SKM-1 (cell line): ENCODE measurements at regions not wholly inside any gene's neighbourhood (a gene's known extent, or its start where the extent isn't known, plus 50 kb on each side); places are given as distances from the start of the nearest gene placed in this dataset.
"Not testable (repeated sequence)": the region's sequence is repeated elsewhere in the genome, so short reads cannot be mapped to it uniquely, and the experiment has no call there.

Source experiments
- DNase-seq: peaks from one replicate; lab custom pipeline; 2025; ENCODE audit not compliant: unreplicated experiment; lab: John Stamatoyannopoulos, UW

GRCh38 chr1:242738702-242739645 is 214.5 kb upstream of the PLD5 start:
- no peak for DNase-seq

GRCh38 chr1:242736611-242737010 is 212.1 kb upstream of the PLD5 start:
- DNase-seq = no peak

GRCh38 chr1:242735323-242735722 is 210.8 kb upstream of the PLD5 start:
- no peak for DNase-seq

- DNase-seq = no peak
Measured at GRCh38 chr1:242731446-242731845, 206.9 kb upstream of the PLD5 start.

- DNase-seq = no peak
Measured at GRCh38 chr1:242728696-242729095, 204.2 kb upstream of the PLD5 start.

- DNase-seq = no peak
Measured at GRCh38 chr1:242723044-242723716, 198.7 kb upstream of the PLD5 start.

GRCh38 chr1:242718967-242719366 is 194.5 kb upstream of the PLD5 start:
- DNase-seq = no peak

- no peak for DNase-seq
Measured at GRCh38 chr1:242712248-242712647, 187.8 kb upstream of the PLD5 start.

GRCh38 chr1:242710847-242711246 is 186.3 kb upstream of the PLD5 start:
- no peak for DNase-seq

GRCh38 chr1:242710286-242710685 is 185.8 kb upstream of the PLD5 start:
- DNase-seq = no peak

GRCh38 chr1:242703467-242703866 is 179.0 kb upstream of the PLD5 start:
- DNase-seq = no peak

- DNase-seq = no peak
Measured at GRCh38 chr1:242692988-242693387, 168.5 kb upstream of the PLD5 start.

GRCh38 chr1:242691610-242691945 is 167.1 kb upstream of the PLD5 start:
- no peak for DNase-seq

- no peak for DNase-seq
Measured at GRCh38 chr1:242690849-242691609, 166.5 kb upstream of the PLD5 start.

- no peak for DNase-seq
Measured at GRCh38 chr1:242689378-242689777, 164.9 kb upstream of the PLD5 start.

GRCh38 chr1:242674951-242675645 is 150.6 kb upstream of the PLD5 start:
- no peak for DNase-seq

- no peak for DNase-seq
Measured at GRCh38 chr1:242673652-242674051, 149.2 kb upstream of the PLD5 start.

- not testable (repeated sequence) for DNase-seq
Measured at GRCh38 chr1:242673165-242673564, 148.7 kb upstream of the PLD5 start.

GRCh38 chr1:242670019-242670418 is 145.5 kb upstream of the PLD5 start:
- DNase-seq = no peak

GRCh38 chr1:242662886-242663285 is 138.4 kb upstream of the PLD5 start:
- DNase-seq = no peak

- DNase-seq = not testable (repeated sequence)
Measured at GRCh38 chr1:242653772-242654171, 129.3 kb upstream of the PLD5 start.
